ENCODE measurements at regions not wholly inside any gene's neighbourhood (a gene's known extent, or its start where the extent isn't known, plus 50 kb on each side); places are given as distances from the start of the nearest gene placed in this dataset.
"Not testable (repeated sequence)": the region's sequence is repeated elsewhere in the genome, so short reads cannot be mapped to it uniquely, and the experiment has no call there.

DNA sequence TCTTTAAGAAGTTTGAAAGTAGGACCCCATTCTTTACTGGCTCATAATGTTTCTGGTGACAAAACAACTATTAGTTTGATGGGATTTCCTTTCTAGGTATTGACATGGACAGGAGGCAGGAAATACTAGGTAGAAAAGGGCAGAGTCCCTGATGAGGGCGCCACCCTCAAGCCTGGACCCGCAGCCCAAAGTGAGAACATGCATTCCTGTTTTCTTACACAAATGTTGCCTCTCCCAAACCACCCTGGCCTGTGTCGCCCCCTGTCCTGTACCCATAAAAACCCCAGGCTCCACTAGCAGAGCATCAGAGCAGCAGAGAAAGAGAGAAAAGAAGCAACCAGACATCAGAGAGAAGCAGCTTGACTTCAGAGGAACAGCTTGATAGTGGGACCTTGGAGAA, 1055.2 kb upstream of the POT1 start:
- no peak for DNase-seq (ENCODE audit: low spot score)

DNA sequence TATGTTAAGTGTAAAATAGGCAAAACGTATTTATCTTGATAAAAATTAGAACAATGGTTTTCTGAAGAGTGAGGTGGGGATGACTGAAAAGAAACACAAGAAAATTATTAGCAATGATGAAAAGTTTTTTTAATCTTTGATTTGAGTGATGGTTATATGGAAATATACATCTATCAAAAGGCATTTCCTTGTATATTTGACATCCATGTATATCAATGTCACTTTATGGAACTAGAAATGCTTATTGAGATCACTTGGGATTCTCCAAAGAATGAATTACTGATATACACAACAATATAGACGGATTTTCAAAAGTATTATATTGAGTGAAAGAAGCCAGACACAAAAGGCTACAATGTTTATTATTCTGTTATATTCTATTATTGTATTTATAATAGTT, 1042.0 kb upstream of the POT1 start:
- no peak for DNase-seq (ENCODE audit: low spot score)

DNA sequence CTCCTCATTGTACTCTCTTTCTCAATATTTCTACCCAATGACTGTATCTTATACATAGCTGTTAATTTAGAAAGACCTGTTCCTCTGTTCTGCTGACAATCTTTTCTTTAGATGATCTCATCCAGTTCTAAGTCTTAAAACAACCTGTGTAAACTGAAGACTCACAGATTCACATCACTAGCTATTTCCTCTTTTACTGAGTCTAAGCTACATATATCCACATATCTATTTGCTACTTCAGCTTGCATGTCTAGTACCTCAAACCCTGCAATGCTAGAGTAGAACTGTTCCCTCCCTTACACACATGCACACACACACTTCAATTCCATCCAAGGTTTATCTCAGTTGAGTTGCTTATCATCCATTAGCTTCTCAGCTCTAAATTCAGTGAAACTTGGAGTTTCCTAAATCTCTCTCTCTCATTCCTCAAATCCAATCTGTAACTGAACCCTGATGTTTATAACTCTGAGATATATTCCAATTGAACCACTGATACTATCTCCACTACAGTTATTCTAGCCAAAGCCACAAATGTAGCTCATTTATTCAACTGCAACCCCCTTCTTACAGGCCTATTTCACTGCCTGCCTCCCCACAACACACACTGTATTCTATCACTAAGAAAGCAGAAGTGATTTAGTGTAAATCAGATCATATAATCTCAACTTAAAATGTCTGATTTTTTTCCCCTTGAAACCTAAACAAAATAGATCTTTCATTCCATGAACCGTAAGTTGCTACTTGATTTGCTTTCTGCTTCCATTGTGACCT, 1036.8 kb upstream of the POT1 start:
- no peak for DNase-seq (ENCODE audit: low spot score)

DNA sequence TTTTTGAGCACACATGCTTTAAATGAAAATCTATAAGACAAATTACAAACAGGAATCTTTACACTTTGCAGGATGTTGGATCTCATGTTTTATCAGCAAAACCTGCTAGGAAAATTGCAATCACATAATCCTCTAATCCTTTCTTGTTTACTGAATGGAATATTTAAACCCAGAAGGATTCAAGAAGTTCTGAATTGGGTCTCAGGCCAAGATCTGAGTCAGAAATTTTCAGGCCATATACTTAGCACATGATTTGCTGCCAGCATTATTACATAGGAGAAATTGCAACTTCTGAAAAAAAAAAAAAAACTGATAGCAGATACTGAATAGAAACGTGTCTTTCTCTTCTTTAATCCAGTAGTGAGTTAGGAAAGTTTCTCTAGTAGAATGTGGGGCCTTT, 1005.3 kb upstream of the POT1 start:
- DNase-seq (ENCODE audit: low spot score), result no peak

DNA sequence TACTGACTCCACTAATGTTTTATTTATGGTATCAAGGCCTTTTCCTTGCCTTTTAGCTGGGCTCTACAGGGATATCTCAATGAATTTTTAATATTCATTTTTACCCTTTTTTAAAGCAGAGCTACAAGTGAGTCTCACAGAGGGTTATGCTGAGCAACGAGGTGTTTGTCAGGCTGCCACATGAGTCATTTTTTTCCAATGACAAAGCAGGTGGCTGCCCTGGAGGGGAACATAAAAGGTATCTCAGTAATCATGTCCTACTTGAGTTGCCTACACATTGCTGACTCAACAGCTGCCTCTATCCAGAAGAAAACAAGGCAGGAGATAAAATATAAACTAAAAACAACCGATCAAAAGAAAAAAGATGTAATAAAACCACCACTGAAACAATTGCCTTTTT, 1004.9 kb upstream of the POT1 start:
- peak; percentile 6 for DNase-seq (ENCODE audit: low spot score)

DNA sequence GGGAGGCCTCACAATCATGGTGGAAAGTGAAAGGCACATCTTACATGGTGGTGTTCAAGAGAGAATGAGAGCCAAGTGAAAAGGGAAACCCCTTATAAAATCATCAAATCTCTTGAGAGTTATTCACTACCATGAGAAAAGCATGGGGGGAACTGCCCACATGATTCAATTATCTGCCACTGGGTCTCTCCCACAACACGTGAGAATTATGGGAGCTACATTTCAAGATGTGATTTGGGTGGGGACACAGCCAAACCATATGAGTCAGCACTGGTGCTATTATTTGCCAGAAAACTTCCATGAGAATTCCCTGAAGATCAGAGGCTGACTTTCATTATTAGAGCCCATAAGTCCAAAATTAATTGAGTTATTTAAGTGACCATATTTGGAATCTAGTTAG, 1001.2 kb upstream of the POT1 start:
- no peak for DNase-seq (ENCODE audit: low spot score)

DNA sequence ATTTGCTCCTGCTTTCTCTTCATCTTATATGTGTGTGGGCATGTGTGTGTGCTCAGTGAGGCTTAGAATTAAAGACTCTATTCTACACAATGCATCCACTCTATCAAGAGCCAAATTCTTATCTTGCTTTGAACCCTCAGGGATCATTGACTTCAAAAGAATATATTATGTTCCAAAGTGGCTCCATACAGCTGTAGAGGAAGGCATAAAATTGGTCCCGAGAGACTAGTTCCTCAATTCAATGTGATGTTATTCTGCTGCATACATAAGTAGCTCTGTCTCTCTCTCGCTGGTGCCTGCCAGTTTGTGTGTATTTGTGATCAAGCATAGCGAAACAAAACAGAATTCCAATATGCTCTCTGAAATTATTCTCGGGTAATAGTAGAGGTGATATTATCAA, 997.9 kb upstream of the POT1 start:
- peak; percentile 5 for DNase-seq (ENCODE audit: low spot score)

DNA sequence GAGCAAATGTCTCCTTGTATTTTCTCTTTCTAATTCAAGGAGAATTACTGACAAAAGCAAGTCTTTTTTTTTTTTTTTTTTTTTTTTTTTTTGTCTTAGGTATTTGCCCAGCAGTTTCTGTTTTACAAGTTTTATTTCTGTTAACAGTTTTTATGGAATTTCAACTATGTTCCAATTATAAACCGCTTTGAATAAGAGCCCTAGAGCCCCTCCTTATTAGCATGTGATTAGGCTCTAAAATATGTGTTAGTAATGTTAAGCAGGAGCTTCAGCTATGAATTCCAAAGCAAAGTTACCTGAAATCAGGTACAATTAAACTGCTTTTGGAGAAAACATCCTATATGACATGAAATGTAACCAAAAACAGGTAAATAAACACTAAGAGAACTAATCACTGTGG, 997.0 kb upstream of the POT1 start:
- DNase-seq (ENCODE audit: low spot score), result no peak

DNA sequence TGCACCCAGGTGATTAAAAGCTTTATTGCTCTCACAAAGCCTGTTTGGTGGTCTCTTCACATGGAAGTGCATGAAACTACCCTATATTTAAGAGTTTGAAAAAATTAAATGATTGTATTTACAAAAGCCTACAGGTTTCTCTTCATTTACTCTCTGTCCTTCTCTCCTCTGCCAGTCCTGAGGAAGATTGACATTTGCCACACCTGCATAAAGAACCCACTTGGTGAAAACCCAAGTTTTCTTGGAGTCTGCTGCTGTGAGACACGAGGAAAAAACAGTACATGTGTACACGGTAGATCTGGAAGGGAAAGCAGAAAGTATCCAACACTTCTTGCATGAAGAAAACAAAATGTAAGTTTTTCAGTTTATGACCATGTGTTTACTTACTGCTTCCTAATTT, 994.4 kb upstream of the POT1 start:
- no peak for DNase-seq (ENCODE audit: low spot score)

DNA sequence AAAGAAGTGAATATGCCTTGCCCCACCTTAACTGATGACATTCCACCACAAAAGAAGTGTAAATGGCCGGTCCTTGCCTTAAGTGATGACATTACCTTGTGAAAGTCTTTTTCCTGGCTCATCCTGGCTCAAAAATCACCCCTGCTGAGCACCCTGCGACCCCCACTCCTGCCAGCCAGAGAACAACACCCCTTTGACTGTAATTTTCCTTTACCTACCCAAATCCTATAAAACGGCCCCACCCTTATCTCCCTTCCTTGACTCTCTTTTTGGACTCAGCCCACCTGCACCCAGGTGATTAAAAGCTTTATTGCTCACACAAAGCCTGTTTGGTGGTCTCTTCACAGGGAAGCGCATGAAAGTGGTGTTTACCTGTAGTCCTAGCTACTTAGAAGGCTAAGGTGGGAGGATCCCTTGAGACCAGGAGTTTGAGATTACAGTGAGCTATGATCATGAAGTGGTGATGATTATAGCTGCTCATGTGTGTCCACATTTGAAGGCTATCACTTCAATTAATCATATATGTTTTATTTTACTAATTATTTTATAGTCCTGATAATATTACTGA, 985.8 kb upstream of the POT1 start:
- DNase-seq (ENCODE audit: low spot score), result not testable (repeated sequence)

DNA sequence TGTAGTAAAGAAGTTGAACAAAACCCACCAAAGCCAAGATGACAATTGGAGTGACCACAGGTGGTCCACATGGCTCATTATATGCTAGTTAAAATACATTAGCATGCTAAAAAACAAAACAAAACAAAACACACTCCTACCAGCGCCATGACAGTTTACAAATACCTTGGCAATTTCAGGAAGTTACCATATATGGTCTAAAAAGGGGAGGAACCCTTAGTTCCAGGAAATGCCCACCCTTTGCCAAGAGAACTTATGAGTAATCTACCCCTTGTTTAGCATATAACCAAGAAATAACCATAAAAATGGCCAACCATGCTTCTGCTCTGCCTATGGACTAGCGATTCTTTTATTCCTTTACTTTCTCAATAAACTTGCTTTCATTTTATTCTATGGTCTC, 979.1 kb upstream of the POT1 start:
- DNase-seq (ENCODE audit: low spot score), result no peak

DNA sequence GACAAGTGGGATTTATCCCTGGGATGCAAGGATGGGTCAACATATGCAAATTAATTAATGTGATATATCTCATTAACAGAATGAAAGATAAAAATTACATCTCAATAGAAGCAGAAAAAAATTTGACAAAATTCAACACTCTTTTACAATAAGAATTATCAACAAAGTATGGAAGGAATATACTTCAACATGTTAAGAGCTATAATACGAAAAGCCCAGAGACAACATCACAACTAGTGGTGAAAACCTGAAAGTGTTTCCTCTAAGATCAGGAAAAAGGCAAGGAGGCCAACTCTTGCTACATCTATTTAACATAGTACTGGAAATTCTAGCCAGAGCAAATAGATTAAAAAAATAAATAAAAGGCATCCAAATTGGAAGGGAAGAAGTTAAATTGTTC, 970.0 kb upstream of the POT1 start:
- DNase-seq (ENCODE audit: low spot score), result no peak

DNA sequence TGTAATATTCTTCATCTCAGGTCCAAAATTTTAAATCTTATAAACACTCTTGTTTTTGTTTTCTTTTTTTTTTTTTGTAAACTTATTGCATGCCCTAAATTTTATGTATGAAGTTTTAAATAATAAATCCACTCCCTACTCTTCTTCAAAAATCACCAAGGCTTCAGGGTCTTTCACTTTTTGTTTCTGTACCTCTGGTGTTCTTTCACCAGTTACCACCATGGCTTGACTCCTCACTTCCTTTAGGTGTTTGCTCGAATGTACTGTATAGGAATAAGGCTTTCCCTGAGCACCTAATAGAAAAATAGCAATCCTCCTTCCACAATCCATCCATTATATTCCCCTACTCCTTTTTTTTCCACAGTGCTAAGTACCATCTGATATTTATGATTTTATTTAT, 962.8 kb upstream of the POT1 start:
- DNase-seq (ENCODE audit: low spot score), result no peak

DNA sequence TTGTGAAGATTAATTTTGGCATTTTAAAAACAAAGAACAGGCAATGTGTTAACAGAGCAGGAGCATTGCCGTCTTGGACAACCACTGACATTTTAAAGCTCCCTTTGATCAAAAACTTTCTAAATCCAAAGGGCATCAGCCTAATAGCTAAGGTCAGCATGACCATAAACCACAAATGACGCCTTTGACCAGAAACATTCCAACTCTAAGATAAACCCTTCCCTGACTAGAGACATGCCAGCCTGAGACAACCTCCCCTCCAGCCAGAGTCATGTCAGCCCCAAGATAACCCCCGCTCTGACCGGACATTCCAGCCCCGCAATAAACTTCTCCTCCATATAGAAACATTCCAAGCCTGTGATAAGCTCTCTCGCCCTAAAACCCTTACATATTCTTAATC, 949.4 kb upstream of the POT1 start:
- no peak for DNase-seq (ENCODE audit: low spot score)

DNA sequence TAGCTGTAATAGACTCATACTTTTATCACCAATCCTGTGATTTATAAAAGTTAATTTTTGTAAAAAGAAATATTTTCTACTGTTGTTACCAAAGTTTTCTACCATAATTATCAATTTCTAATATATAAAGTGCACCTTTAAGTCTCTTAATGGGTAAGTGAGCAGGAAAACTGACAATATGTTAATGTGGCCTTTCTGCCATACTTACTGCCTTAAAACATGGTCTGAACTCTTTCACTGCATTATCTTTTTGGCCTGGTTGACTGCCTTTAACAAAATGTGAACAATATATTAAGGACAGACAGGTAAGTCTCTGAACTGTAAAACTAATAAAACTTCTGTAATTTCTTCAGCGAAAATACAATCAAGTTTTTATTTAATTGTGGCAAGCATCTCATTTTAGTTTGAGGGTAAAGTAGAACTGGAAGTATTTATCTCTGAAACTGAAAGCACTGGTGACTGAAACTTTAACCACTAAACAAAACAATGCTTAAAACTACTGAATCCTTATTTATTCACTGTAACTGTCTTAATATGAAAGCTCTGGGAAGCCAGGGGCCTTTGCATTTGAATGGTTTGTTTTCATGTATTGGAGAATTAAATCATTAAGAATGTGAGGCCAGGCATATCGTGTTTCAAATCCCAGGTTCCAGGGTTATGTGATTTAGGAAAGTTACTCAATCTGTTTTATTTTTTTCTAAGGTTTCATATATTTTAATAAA, 948.8 kb upstream of the POT1 start:
- no peak for DNase-seq (ENCODE audit: low spot score)

DNA sequence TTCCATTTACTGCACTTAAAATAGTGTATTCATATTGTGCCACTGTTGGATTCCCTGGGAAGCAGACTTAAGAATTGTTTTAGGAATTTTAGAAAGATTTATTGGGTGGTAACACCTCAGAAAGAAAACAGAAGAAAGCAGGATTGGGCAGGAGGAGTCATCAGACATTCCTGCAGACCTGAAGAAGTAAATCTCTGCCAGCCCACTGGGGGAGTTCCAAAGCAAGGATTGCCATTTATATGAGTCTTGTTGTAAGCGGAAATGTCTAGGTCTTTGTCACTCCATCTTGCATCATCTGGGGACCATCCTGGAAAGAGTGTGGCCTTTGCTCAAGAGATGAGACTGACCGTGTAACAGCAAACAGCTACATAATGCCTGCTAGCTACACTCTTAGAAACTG, 947.6 kb upstream of the POT1 start:
- no peak for DNase-seq (ENCODE audit: low spot score)

DNA sequence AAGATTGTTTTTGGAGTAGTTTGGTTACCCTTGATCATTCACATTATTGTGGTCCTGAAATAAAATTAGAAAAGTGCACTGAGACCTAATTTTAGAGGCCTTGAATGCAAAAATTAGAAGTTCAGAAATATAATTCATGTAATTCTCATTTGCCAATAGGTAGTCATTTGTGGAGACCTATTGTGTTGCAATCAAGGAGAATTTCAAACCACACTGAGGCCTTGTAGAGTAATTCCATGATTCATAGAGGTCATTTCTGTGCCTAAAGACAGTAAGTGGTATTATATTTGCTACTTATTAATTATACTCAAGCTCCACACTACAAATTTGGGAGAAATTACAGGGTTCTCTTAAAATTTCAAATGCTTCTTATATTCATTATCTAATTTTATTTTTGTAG, 946.8 kb upstream of the POT1 start:
- no peak for DNase-seq (ENCODE audit: low spot score)

DNA sequence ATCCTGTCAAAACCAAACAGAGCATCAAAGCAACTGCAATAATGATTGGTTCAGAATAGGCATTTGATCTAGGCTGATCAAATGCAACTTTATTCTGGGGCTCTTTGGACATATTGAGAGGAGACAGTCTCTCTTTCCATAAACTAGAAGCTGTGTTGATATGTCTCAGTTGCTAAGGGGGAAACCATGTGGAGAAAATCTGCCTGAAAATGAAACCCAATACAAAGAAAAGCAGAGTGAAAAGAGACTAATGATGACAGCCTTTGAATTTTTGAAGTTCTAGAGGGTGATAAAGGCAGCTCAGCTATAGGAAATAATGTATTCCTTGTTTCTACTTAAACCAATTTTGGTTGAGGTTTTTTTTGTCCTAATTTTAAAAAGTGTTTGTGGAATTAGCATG, 941.8 kb upstream of the POT1 start:
- no peak for DNase-seq (ENCODE audit: low spot score)

DNA sequence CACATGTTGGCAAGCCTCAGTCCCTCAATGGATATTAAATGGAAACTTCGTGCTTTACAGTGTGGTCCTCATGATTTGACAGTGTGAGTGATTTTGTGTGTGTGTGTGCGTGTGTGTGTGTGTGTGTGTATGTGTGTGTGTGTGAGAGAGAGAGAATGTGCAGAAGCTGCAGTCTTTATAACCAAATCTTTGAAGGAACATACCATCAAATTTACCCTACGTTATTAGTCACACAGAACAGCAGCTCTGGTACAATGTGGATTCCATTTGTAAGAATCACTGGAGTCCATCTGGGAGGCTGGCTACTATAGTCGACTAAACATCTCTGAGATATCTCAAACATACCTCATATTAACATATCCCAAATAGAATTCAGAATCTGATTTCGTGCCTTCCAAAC, 928.0 kb upstream of the POT1 start:
- DNase-seq (ENCODE audit: low spot score), result no peak

DNA sequence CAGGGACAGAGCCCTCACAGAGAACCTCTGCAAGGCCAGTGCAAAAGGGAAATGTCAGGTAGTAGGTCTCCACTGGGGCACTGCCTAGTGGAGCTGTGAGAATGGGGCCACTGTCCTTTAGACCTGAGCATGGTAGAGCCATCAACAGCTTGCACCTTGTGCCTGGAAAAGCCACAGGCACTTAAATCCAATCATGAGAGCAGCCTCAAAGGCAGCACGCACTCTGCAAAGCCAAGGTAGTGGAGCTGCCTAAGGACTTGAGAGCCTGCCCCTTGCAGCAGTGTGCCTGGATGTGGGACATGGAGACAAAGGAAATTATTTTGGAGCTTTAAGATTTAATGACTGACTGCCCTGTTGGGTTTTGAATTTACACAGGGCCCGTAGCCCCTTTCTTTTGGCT, 918.5 kb upstream of the POT1 start:
- no peak for DNase-seq (ENCODE audit: low spot score)

DNA sequence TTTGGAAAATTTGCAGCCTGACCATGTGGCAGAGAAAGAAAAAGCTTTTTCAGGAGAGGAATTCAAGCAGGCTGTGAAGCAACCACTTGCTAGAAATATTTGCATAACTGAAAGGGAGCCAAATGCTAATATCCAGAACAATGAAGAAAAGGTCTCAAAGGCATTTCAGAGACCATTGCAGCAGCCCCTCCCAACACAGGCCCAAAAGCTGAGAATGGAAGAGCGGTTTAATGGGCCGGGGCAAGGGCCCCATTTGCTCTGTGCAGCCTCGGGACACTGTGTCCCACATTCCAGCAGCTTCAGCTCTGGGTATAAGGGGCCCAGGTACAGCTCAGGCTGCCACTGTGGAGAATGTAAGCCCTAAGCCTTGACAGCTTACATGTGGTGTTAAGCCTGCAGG, 918.1 kb upstream of the POT1 start:
- no peak for DNase-seq (ENCODE audit: low spot score)

DNA sequence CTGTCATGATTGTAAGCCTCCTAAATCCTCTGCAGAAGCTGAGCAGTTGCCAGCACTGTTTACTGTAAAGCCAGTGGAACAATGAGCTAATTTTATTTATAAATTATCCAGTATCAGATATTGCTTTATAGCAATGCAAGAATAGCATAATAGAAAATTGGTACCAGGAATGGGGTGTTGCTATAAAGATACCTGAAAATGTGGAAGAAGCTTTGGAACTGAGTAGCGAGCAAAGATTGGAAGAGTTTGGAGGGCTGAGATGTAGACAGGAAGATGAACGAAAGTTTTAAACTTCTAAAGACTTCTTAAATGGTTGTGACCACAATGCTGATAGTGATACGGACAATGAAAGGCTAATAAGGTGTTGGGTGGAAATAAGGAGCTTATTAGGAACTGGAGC, 917.4 kb upstream of the POT1 start:
- DNase-seq (ENCODE audit: low spot score), result no peak

DNA sequence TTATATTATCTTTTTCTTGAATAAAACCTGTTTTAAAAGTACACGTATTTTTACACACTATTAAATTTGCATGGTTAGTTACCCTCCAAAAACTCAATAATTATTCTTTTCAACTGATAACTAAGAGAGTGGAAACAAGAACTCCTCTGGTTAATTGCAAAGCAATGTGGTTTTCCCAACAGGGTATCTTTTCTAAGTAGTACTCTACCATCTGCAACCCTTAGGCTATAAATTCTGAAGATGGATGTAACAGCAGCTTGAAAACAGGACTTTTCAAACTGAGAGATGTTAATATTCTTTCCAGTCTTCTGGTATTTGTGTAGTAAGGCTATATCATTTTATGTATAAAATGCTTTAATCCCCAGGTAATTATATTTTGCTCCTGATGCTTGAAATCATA, 916.1 kb upstream of the POT1 start:
- DNase-seq (ENCODE audit: low spot score), result no peak

DNA sequence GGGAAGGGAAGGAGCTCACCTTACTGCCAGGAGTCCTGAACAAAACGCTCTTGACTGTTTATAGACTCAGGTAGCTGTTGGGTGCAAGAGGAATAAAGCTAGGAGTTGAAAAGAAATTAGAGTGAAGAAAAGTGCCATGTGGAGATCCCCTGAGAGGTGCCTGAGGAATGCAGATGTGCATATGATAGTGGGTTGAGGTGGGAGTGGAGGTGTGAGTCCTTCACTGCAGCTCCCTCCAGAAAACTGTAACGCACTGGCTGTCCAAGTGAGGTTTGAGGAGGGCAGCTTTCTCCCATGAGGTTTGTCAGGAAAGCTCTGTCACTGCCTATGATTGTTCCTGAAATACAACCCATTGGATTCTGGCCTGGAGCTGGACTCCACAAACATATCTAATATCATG, 904.8 kb upstream of the POT1 start:
- DNase-seq (ENCODE audit: low spot score), result no peak

All from Ammon's horn (tissue), 1 donor.